ENCODE measurements at regions not wholly inside any gene's neighbourhood (a gene's known extent, or its start where the extent isn't known, plus 50 kb on each side); places are given as distances from the start of the nearest gene placed in this dataset.

GRCh38 chr19:31825134-31826094 lies 476.2 kb upstream of the TSHZ3 start:
- Histone ChIP-seq H3K27me3 (ENCODE audit: control insufficient read depth, low read length) (no peaks in the 10 kb centered on the region), H3K4me3 (ENCODE audit: low read length) (no peak overlapping the region), H3K36me3 (ENCODE audit: control insufficient read depth, low read length) (no peaks in the 10 kb centered on the region), H3K9me3 (ENCODE audit: control insufficient read depth, insufficient read depth, low read length) (no peaks in the 10 kb centered on the region), H3K79me2 (ENCODE audit: control insufficient read depth, low read length) (no peaks in the 10 kb centered on the region), H3K27ac (ENCODE audit: low read depth, low read length) (no peak overlapping the region), H3F3A (ENCODE audit: control insufficient read depth, insufficient read depth) (no peaks in the 10 kb centered on the region), H3K4me2 (ENCODE audit: low read length) (no peak overlapping the region), H3K9me2 (replicated peaks; ENCODE audit: control insufficient read depth, low read length) (no peaks in the 10 kb centered on the region), H4K20me1 (ENCODE audit: control insufficient read depth, insufficient read depth, low read depth, low read length) (no peaks in the 10 kb centered on the region), H3K4me1 (ENCODE audit: control insufficient read depth, low read length) (no peaks in the 10 kb centered on the region)
- TF ChIP-seq CTCF (IDR thresholded peaks at IDR 0.05; ENCODE audit: low read depth, low read length, poor library complexity, severe bottlenecking): no peak
- TF ChIP-seq EZH2phosphoT487 (IDR thresholded peaks at IDR 0.05; ENCODE audit: borderline replicate concordance, low read length): no peak

GRCh38 chr19:31826325-31826724 lies 477.1 kb upstream of the TSHZ3 start:
- Histone ChIP-seq H3F3A (ENCODE audit: control insufficient read depth, insufficient read depth) (no peaks in the 10 kb centered on the region), H3K27me3 (ENCODE audit: control insufficient read depth, low read length) (no peaks in the 10 kb centered on the region), H3K4me1 (ENCODE audit: control insufficient read depth, low read length) (no peaks in the 10 kb centered on the region), H4K20me1 (ENCODE audit: control insufficient read depth, insufficient read depth, low read depth, low read length) (no peaks in the 10 kb centered on the region), H3K4me3 (ENCODE audit: low read length) (no peak overlapping the region), H3K79me2 (ENCODE audit: control insufficient read depth, low read length) (no peaks in the 10 kb centered on the region), H3K27ac (ENCODE audit: low read depth, low read length) (no peak overlapping the region), H3K4me2 (ENCODE audit: low read length) (no peak overlapping the region), H3K9me2 (replicated peaks; ENCODE audit: control insufficient read depth, low read length) (no peaks in the 10 kb centered on the region), H3K9me3 (ENCODE audit: control insufficient read depth, insufficient read depth, low read length) (no peaks in the 10 kb centered on the region), H3K36me3 (ENCODE audit: control insufficient read depth, low read length) (no peaks in the 10 kb centered on the region)
- TF ChIP-seq EZH2phosphoT487 (IDR thresholded peaks at IDR 0.05; ENCODE audit: borderline replicate concordance, low read length) (no peak), CTCF (IDR thresholded peaks at IDR 0.05; ENCODE audit: low read depth, low read length, poor library complexity, severe bottlenecking) (no peak)

- TF ChIP-seq CTCF (IDR thresholded peaks at IDR 0.05; ENCODE audit: low read depth, low read length, poor library complexity, severe bottlenecking) (no peak), EZH2phosphoT487 (IDR thresholded peaks at IDR 0.05; ENCODE audit: borderline replicate concordance, low read length) (no peak)
- Histone ChIP-seq H3K27me3 (ENCODE audit: control insufficient read depth, low read length) (no peaks in the 10 kb centered on the region), H3F3A (ENCODE audit: control insufficient read depth, insufficient read depth) (no peaks in the 10 kb centered on the region), H3K9me2 (replicated peaks; ENCODE audit: control insufficient read depth, low read length) (no peaks in the 10 kb centered on the region), H3K4me2 (ENCODE audit: low read length) (no peak overlapping the region), H3K79me2 (ENCODE audit: control insufficient read depth, low read length) (no peaks in the 10 kb centered on the region), H3K27ac (ENCODE audit: low read depth, low read length) (no peak overlapping the region), H3K4me1 (ENCODE audit: control insufficient read depth, low read length) (no peaks in the 10 kb centered on the region), H4K20me1 (ENCODE audit: control insufficient read depth, insufficient read depth, low read depth, low read length) (no peaks in the 10 kb centered on the region), H3K36me3 (ENCODE audit: control insufficient read depth, low read length) (no peaks in the 10 kb centered on the region), H3K4me3 (ENCODE audit: low read length) (no peak overlapping the region), H3K9me3 (ENCODE audit: control insufficient read depth, insufficient read depth, low read length) (peaks cover 5% of the 10 kb centered on the region; the same call in 1 of the 2 replicates)
These were observed 482.4 kb upstream of the TSHZ3 start for GRCh38 chr19:31831421-31832175.
